B cell (primary cell): ENCODE measurements at regions not wholly inside any gene's neighbourhood (a gene's known extent, or its start where the extent isn't known, plus 50 kb on each side); places are given as distances from the start of the nearest gene placed in this dataset.

Experiments
- ATAC-seq: fragments of 200-7000 bp; cut with Tn5 transposase; one replicate; pipeline ENCODE4 v1.10.0; 2021; ENCODE audit warnings: low read depth, mild to moderate bottlenecking, moderate number of reproducible peaks, moderate library complexity
- CTCF ChIA-PET: fragments of 350-600 bp; sonication (Branson Sonifier 250); formaldehyde crosslinking; loops from one replicate; lab custom pipeline; 2021; ENCODE audit warnings: antibody characterized with exemption, inconsistent platforms; lab: Charles Lee
- POLR2A ChIA-PET: fragments of 350-600 bp; sonication (Branson Sonifier 250); formaldehyde crosslinking; loops from one replicate; lab custom pipeline; 2021; ENCODE audit warnings: antibody characterized with exemption; lab: Charles Lee
- DNase-seq: peaks from one replicate; pipeline ENCODE4 v3.0.0; 2013
- H2AFZ ChIP-seq: 2 replicates; pipeline ENCODE4 v1.6.1; 2012; ENCODE audit warnings: mild to moderate bottlenecking, low read depth, low read length; ENCODE audit not compliant: insufficient read depth, poor library complexity, severe bottlenecking
- H3K27ac ChIP-seq, 2 donors: 1 replicate in 1 of 2; 2 replicates in 1 of 2; pipeline ENCODE4 v1.5.1; 2012 to 2013; ENCODE audit warnings: low read length in 2 of 2, mild to moderate bottlenecking in 2 of 2, moderate library complexity in 1 of 2
- H3K27me3 ChIP-seq, 4 experiments: fragments of 200-600 bp in 1 of 4; sonication (generic) in 1 of 4; replicated peaks in 1 of 4; 1 replicate in 2 of 4; 2 replicates in 2 of 4; pipeline versions ENCODE4 v1.6.1 to v1.7.0; 2013 to 2016; ENCODE audit warnings: low read length in 3 of 4, mild to moderate bottlenecking in 2 of 4, mixed read lengths in 1 of 4, moderate library complexity in 1 of 4; ENCODE audit not compliant: insufficient read depth in 4 of 4, control insufficient read depth in 3 of 4; ENCODE audit errors: control extremely low read depth in 1 of 4
- H3K36me3 ChIP-seq, 2 experiments: replicated peaks in 1 of 2; 1 replicate in 1 of 2; 2 replicates in 1 of 2; pipeline versions ENCODE4 v1.6.1 to v1.7.1; 2013; ENCODE audit warnings: low read length in 1 of 2; ENCODE audit not compliant: insufficient read depth in 2 of 2, control insufficient read depth in 1 of 2; ENCODE audit errors: control extremely low read depth in 1 of 2, extremely low read depth in 1 of 2
- H3K4me1 ChIP-seq, 2 donors: fragments of 200-600 bp in 1 of 2; sonication (generic) in 1 of 2; 1 replicate in 1 of 2; 2 replicates in 1 of 2; pipeline versions ENCODE4 v1.5.1 to v1.6.1; 2013 to 2017; ENCODE audit warnings: low read length in 2 of 2; ENCODE audit not compliant: control insufficient read depth in 2 of 2, insufficient read depth in 2 of 2
- H3K4me2 ChIP-seq: replicated peaks from 2 replicates; pipeline ENCODE3; 2012; ENCODE audit warnings: mild to moderate bottlenecking, low read depth, low read length; ENCODE audit not compliant: poor library complexity, severe bottlenecking
- H3K4me3 ChIP-seq, 5 experiments: fragments of 200-600 bp in 1 of 5; sonication (generic) in 1 of 5; 1 replicate in 3 of 5; 2 replicates in 2 of 5; pipeline versions ENCODE4 v1.5.1 to v1.7.0; 2011 to 2016; ENCODE audit warnings: low read length in 4 of 5, mild to moderate bottlenecking in 4 of 5, low read depth in 2 of 5, control low read depth in 1 of 5, moderate library complexity in 1 of 5; ENCODE audit not compliant: insufficient read depth in 1 of 5; ENCODE audit errors: control extremely low read depth in 1 of 5, extremely low read depth in 1 of 5
- H3K79me2 ChIP-seq: fragments of 200-600 bp; sonication (generic); one replicate; pipeline ENCODE4 v1.6.0; 2016; ENCODE audit warnings: low read length; ENCODE audit not compliant: control insufficient read depth, insufficient read depth
- H3K9ac ChIP-seq: fragments of 200-600 bp; sonication (generic); 2 replicates; pipeline ENCODE4 v1.6.1; 2017; ENCODE audit warnings: mild to moderate bottlenecking, low read length, moderate library complexity
- H3K9me3 ChIP-seq, 3 donors: one replicate each; pipeline versions ENCODE4 v1.6.1 to v1.7.1; 2013; ENCODE audit warnings: low read length in 2 of 3; ENCODE audit not compliant: control insufficient read depth in 2 of 3, insufficient read depth in 1 of 3; ENCODE audit errors: control extremely low read depth in 1 of 3
- H4K20me1 ChIP-seq: 2 replicates; pipeline ENCODE4 v1.6.0; 2012; ENCODE audit warnings: mild to moderate bottlenecking, low read length; ENCODE audit not compliant: insufficient read depth, control insufficient read depth, poor library complexity, severe bottlenecking
- H3K27ac Mint-ChIP-seq: one replicate; pipeline ENCODE4 v1.8.0; 2021; ENCODE audit warnings: mixed read lengths
- H3K27me3 Mint-ChIP-seq: one replicate; pipeline ENCODE4 v1.8.0; 2021; ENCODE audit warnings: mixed read lengths
- H3K4me1 Mint-ChIP-seq: one replicate; pipeline ENCODE4 v1.8.0; 2021; ENCODE audit warnings: mixed read lengths
- H3K4me3 Mint-ChIP-seq: one replicate; pipeline ENCODE4 v1.8.0; 2021; ENCODE audit warnings: mixed read lengths
- H3K9me3 Mint-ChIP-seq: one replicate; pipeline ENCODE4 v1.8.0; 2022; ENCODE audit warnings: mixed read lengths; ENCODE audit not compliant: insufficient read depth
- EZH2 ChIP-seq: IDR thresholded peaks from 2 replicates; pipeline ENCODE4 v1.6.1; 2012; ENCODE audit warnings: borderline replicate concordance, low read depth, mild to moderate bottlenecking, moderate library complexity, low read length; ENCODE audit not compliant: insufficient read depth, poor library complexity, severe bottlenecking
- WGBS: methylation state at CpG from one replicate; pipeline ENCODE4 v1.1.5; 2013; ENCODE audit warnings: missing lambda C conversion rate; ENCODE audit not compliant: insufficient coverage; 5-methylcytosine and 5-hydroxymethylcytosine counted together
- intact Hi-C: fragments of 100-400 bp; cut with micrococcal nuclease; formaldehyde crosslinking; loops from one replicate; pipeline ENCODE4 v1.10.0; 2022
- TF ChIP-seq, protein P1 (sequence below): fragments of 200-600 bp; IDR thresholded peaks from one replicate; pipeline ENCODE4 v1.8.0; 2022; ENCODE audit warnings: antibody characterized with exemption, mild to moderate bottlenecking

DNA sequence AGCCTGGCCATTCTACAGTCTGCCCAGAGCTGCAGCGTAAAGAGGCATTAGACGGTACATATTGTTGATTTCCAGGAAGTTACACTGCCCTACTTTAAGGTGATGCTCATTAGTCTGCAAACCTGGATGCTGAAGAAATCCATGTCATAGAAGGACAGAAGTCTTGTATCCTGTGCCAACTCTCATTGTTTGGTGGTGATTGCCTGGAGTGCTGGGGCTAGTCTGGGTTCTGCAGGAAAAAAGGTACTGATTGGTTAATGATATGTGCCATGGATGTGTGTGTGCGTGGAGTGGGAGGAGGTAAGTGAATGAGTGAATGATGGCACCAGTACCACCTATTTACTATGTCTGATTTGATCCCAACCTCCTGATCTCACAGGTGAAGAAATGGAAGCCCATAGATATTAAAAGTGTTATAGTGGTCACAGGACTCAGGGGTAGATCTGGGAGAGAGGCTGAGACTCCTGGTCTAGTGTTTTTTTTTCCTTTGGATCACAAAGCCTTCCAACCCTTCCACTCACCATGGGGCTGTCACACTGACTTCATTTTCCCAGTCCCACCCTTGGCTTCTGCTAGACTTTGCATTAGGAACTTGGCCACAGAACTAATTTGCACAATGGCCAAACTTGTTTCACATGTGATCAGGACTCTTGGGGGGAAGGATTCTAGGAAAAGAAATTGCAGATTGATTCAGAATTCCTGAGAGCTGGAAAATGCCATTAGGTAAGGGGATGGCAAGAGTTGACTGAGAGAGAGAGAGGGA lies 96.1 kb downstream of the TMX1 start:
- H3K27ac Mint-ChIP-seq, result no peak overlapping the region
- Histone ChIP-seq H4K20me1 (no peaks in the 10 kb centered on the region), H3K27me3 (peaks cover 0 to 4% (median 2%) of the 10 kb centered on the region in 4 experiments), H3K79me2 (no peaks in the 10 kb centered on the region), H3K4me1 (no peaks in the 10 kb centered on the region), H3K4me2 (no peak overlapping the region), H2AFZ (no peak overlapping the region), H3K27ac (no peak overlapping the region), H3K9ac (no peak overlapping the region), H3K36me3 (no peaks in the 10 kb centered on the region), H3K9me3 (no peaks in the 10 kb centered on the region), H3K4me3 (no peak overlapping the region)
- no peaks in the 10 kb centered on the region for H3K9me3 Mint-ChIP-seq
- TF ChIP-seq EZH2, result no peak
- TF ChIP-seq, protein P1, sequence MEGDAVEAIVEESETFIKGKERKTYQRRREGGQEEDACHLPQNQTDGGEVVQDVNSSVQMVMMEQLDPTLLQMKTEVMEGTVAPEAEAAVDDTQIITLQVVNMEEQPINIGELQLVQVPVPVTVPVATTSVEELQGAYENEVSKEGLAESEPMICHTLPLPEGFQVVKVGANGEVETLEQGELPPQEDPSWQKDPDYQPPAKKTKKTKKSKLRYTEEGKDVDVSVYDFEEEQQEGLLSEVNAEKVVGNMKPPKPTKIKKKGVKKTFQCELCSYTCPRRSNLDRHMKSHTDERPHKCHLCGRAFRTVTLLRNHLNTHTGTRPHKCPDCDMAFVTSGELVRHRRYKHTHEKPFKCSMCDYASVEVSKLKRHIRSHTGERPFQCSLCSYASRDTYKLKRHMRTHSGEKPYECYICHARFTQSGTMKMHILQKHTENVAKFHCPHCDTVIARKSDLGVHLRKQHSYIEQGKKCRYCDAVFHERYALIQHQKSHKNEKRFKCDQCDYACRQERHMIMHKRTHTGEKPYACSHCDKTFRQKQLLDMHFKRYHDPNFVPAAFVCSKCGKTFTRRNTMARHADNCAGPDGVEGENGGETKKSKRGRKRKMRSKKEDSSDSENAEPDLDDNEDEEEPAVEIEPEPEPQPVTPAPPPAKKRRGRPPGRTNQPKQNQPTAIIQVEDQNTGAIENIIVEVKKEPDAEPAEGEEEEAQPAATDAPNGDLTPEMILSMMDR, result no peak
- no peak overlapping the region for H3K4me3 Mint-ChIP-seq
- ATAC-seq, result no peak
- no peak for DNase-seq
- H3K27me3 Mint-ChIP-seq, result peaks cover 22% of the 10 kb centered on the region
- no peaks in the 10 kb centered on the region for H3K4me1 Mint-ChIP-seq
- ChIA-PET CTCF (no interaction called here), POLR2A (no interaction called here)
- WGBS, result 93% methylated on average over 2 of the region's 3 CpGs
- intact Hi-C loops, result no loop called here

- intact Hi-C loops, result no loop called here
- H3K9ac ChIP-seq, result no peak overlapping the region
- ATAC-seq (no peak), DNase-seq (no peak)
- no peak overlapping the region for H3K4me2 ChIP-seq
- ChIA-PET POLR2A (no interaction called here), CTCF (no interaction called here)
- peaks cover 0 to under 1% (median 0%) of the 10 kb centered on the region in 4 experiments for H3K27me3 ChIP-seq
- H3K27me3 Mint-ChIP-seq, result peaks cover 19% of the 10 kb centered on the region
- no peaks in the 10 kb centered on the region for H3K79me2 ChIP-seq
- H4K20me1 ChIP-seq, result no peaks in the 10 kb centered on the region
- no peaks in the 10 kb centered on the region for H3K9me3 Mint-ChIP-seq
- no peak overlapping the region for H2AFZ ChIP-seq
- no peaks in the 10 kb centered on the region for H3K9me3 ChIP-seq
- no peak overlapping the region for H3K4me3 ChIP-seq
- H3K4me3 Mint-ChIP-seq, result no peak overlapping the region
- TF ChIP-seq, protein P1, result no peak
- TF ChIP-seq EZH2, result no peak
- H3K27ac ChIP-seq, result no peak overlapping the region
- H3K36me3 ChIP-seq, result no peaks in the 10 kb centered on the region
- no peak overlapping the region for H3K27ac Mint-ChIP-seq
- H3K4me1 ChIP-seq, result no peaks in the 10 kb centered on the region
- no CpG with 5 or more reads among the region's 2 CpGs for WGBS
- no peaks in the 10 kb centered on the region for H3K4me1 Mint-ChIP-seq
These were observed 96.7 kb downstream of the TMX1 start for GRCh38 chr14:51336734-51337133.
